ENCODE measurements at regions not wholly inside any gene's neighbourhood (a gene's known extent, or its start where the extent isn't known, plus 50 kb on each side); places are given as distances from the start of the nearest gene placed in this dataset.

- no peak for TF ChIP-seq CTCF (conservative IDR thresholded peaks at IDR 0.05; ENCODE audit: low read depth, low read length)
- no peak for TF ChIP-seq EZH2 (IDR thresholded peaks at IDR 0.05; ENCODE audit: borderline replicate concordance, low read depth, low read length, poor library complexity, severe bottlenecking)
Measured at GRCh38 chr18:43950062-43950461, 672.8 kb upstream of the SYT4 start.

Measured in A673 (cell line).